ENCODE measurements at regions not wholly inside any gene's neighbourhood (a gene's known extent, or its start where the extent isn't known, plus 50 kb on each side); places are given as distances from the start of the nearest gene placed in this dataset.
"Not testable (repeated sequence)": the region's sequence is repeated elsewhere in the genome, so short reads cannot be mapped to it uniquely, and the experiment has no call there.

GRCh38 chr1:148432318-148432717 lies 50.8 kb downstream of the PPIAL4G start:
- H4K20me1 ChIP-seq (ENCODE audit: control insufficient read depth, extremely low read depth, insufficient read depth, low read length); H3K9ac ChIP-seq (ENCODE audit: insufficient read depth, low read length); H3K36me3 ChIP-seq (ENCODE audit: control insufficient read depth, insufficient read depth, low read length); H3K4me1 ChIP-seq (ENCODE audit: control insufficient read depth, extremely low read depth, insufficient read depth, low read length); H2AFZ ChIP-seq (ENCODE audit: low read length); H3K9me3 ChIP-seq (ENCODE audit: control insufficient read depth, insufficient read depth, low read depth, low read length); H3K27me3 ChIP-seq (ENCODE audit: control insufficient read depth, insufficient read depth, low read length); H3K4me3 ChIP-seq (replicated peaks in 1 of 4; ENCODE audit: control extremely low read depth in 1 of 4, insufficient read depth in 1 of 4, low read depth in 3 of 4, low read length in 4 of 4); H3K4me2 ChIP-seq (ENCODE audit: extremely low read depth, insufficient read depth, low read length); DNase-seq (ENCODE audit: low read depth in 2 of 2); H3K79me2 ChIP-seq (ENCODE audit: control insufficient read depth, insufficient read depth, low read length); H3K27ac ChIP-seq (ENCODE audit: insufficient read depth, low read length): not testable (repeated sequence)

- not testable (repeated sequence) for H3K9me3 ChIP-seq (ENCODE audit: control insufficient read depth, insufficient read depth, low read depth, low read length); H2AFZ ChIP-seq (ENCODE audit: low read length); H3K4me2 ChIP-seq (ENCODE audit: extremely low read depth, insufficient read depth, low read length); DNase-seq (ENCODE audit: low read depth in 2 of 2); H3K79me2 ChIP-seq (ENCODE audit: control insufficient read depth, insufficient read depth, low read length); H3K27ac ChIP-seq (ENCODE audit: insufficient read depth, low read length); H3K36me3 ChIP-seq (ENCODE audit: control insufficient read depth, insufficient read depth, low read length); H3K4me3 ChIP-seq (replicated peaks in 1 of 4; ENCODE audit: control extremely low read depth in 1 of 4, insufficient read depth in 1 of 4, low read depth in 3 of 4, low read length in 4 of 4); H3K27me3 ChIP-seq (ENCODE audit: control insufficient read depth, insufficient read depth, low read length); H3K9ac ChIP-seq (ENCODE audit: insufficient read depth, low read length); H3K4me1 ChIP-seq (ENCODE audit: control insufficient read depth, extremely low read depth, insufficient read depth, low read length); H4K20me1 ChIP-seq (ENCODE audit: control insufficient read depth, extremely low read depth, insufficient read depth, low read length)
Observed at GRCh38 chr1:148429856-148430255, 53.2 kb downstream of the PPIAL4G start.

DNA sequence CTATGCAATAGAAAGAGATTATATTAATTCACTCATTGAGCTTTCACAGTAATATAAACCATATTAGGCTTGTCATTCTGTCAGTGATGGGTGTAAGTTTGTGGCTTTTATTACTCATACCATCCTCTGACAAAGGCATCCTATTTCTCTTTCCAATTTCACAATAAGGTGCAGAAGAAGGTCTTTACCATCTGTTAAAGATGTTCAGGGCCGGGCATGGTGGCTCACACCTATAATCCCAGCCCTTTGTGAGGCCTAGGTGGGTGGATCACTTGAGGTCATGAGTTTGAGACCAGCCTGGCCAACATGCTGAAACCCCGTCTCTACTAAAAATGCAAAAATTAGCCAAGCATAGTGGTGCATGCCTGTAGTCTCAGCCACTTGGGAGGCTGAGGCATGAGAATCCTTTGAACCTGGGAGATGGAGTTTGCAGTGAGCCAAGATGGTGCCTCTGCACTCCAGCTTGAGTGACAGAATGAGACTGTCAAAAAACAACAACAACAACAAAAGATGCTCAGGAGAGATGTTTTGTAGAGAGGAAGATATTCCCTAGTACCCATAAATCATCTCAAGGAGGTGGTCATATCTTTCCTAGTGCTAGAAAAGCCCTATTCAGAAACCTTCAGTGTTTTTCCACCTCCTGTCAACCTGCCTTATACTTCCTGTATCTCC lies 56.0 kb downstream of the PPIAL4G start:
- H3K4me2 ChIP-seq (ENCODE audit: extremely low read depth, insufficient read depth, low read length); H4K20me1 ChIP-seq (ENCODE audit: control insufficient read depth, extremely low read depth, insufficient read depth, low read length); H3K9me3 ChIP-seq (ENCODE audit: control insufficient read depth, insufficient read depth, low read depth, low read length); H3K27me3 ChIP-seq (ENCODE audit: control insufficient read depth, insufficient read depth, low read length); H3K4me3 ChIP-seq (replicated peaks in 1 of 4; ENCODE audit: control extremely low read depth in 1 of 4, insufficient read depth in 1 of 4, low read depth in 3 of 4, low read length in 4 of 4); H3K9ac ChIP-seq (ENCODE audit: insufficient read depth, low read length); H3K4me1 ChIP-seq (ENCODE audit: control insufficient read depth, extremely low read depth, insufficient read depth, low read length); H2AFZ ChIP-seq (ENCODE audit: low read length); H3K27ac ChIP-seq (ENCODE audit: insufficient read depth, low read length); H3K36me3 ChIP-seq (ENCODE audit: control insufficient read depth, insufficient read depth, low read length); H3K79me2 ChIP-seq (ENCODE audit: control insufficient read depth, insufficient read depth, low read length): not testable (repeated sequence)
- peak; percentile 30 to 36 for DNase-seq (ENCODE audit: low read depth in 2 of 2)

DNA sequence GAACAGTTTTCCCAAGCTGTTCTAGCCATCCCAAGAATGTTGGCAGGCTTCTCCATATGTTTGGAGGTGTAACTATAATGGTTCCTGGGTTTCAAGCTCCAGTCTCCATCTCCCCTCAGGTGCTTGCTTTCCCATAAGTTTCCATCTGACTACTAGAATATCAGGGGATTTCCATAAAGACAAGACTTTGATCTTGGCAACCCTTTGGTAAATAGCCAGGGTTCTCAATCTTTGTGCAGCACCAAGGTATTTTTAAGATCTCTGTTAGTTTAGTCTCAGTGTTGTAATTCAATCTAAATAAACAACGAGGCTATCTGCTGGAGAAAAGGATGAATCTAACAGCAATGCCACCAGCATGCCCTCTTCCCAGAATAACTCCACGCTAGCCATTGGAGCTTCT lies 56.7 kb downstream of the PPIAL4G start:
- not testable (repeated sequence) for H2AFZ ChIP-seq (ENCODE audit: low read length); DNase-seq (ENCODE audit: low read depth in 2 of 2); H3K27ac ChIP-seq (ENCODE audit: insufficient read depth, low read length); H3K4me1 ChIP-seq (ENCODE audit: control insufficient read depth, extremely low read depth, insufficient read depth, low read length); H3K4me2 ChIP-seq (ENCODE audit: extremely low read depth, insufficient read depth, low read length); H3K9ac ChIP-seq (ENCODE audit: insufficient read depth, low read length); H4K20me1 ChIP-seq (ENCODE audit: control insufficient read depth, extremely low read depth, insufficient read depth, low read length); H3K79me2 ChIP-seq (ENCODE audit: control insufficient read depth, insufficient read depth, low read length); H3K9me3 ChIP-seq (ENCODE audit: control insufficient read depth, insufficient read depth, low read depth, low read length); H3K4me3 ChIP-seq (replicated peaks in 1 of 4; ENCODE audit: control extremely low read depth in 1 of 4, insufficient read depth in 1 of 4, low read depth in 3 of 4, low read length in 4 of 4); H3K36me3 ChIP-seq (ENCODE audit: control insufficient read depth, insufficient read depth, low read length); H3K27me3 ChIP-seq (ENCODE audit: control insufficient read depth, insufficient read depth, low read length)

- not testable (repeated sequence) for H3K4me1 ChIP-seq (ENCODE audit: control insufficient read depth, extremely low read depth, insufficient read depth, low read length); H3K27ac ChIP-seq (ENCODE audit: insufficient read depth, low read length); H3K4me3 ChIP-seq (replicated peaks in 1 of 4; ENCODE audit: control extremely low read depth in 1 of 4, insufficient read depth in 1 of 4, low read depth in 3 of 4, low read length in 4 of 4); H3K9me3 ChIP-seq (ENCODE audit: control insufficient read depth, insufficient read depth, low read depth, low read length); H3K36me3 ChIP-seq (ENCODE audit: control insufficient read depth, insufficient read depth, low read length); H2AFZ ChIP-seq (ENCODE audit: low read length); H3K4me2 ChIP-seq (ENCODE audit: extremely low read depth, insufficient read depth, low read length); H3K79me2 ChIP-seq (ENCODE audit: control insufficient read depth, insufficient read depth, low read length); H3K27me3 ChIP-seq (ENCODE audit: control insufficient read depth, insufficient read depth, low read length); H3K9ac ChIP-seq (ENCODE audit: insufficient read depth, low read length); H4K20me1 ChIP-seq (ENCODE audit: control insufficient read depth, extremely low read depth, insufficient read depth, low read length)
- DNase-seq (ENCODE audit: low read depth in 2 of 2) = peak; percentile 68 to 73
Observed at GRCh38 chr1:148424143-148425003, 58.7 kb downstream of the PPIAL4G start.

DNA sequence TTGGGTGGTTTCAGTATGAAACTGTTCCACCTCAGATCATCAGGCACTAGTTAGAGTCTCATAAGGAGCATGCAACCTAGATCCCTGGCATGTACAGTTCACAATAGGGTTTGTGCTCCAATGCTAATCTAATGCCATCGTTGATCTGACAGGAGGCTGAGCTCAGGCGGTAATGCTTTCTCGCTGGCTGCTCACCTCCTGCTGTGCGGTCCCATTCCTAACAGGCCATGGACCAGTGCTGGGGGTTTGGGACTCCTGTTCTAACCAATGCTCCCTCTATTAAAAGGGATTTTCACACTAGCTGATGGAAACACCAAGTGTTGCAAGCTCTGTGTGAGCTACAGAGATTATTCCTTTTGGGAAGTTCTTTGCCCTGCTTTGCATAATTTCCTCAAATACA lies 60.2 kb downstream of the PPIAL4G start:
- not testable (repeated sequence) for DNase-seq (ENCODE audit: low read depth in 2 of 2); H3K27me3 ChIP-seq (ENCODE audit: control insufficient read depth, insufficient read depth, low read length); H4K20me1 ChIP-seq (ENCODE audit: control insufficient read depth, extremely low read depth, insufficient read depth, low read length); H3K4me3 ChIP-seq (replicated peaks in 1 of 4; ENCODE audit: control extremely low read depth in 1 of 4, insufficient read depth in 1 of 4, low read depth in 3 of 4, low read length in 4 of 4); H2AFZ ChIP-seq (ENCODE audit: low read length); H3K79me2 ChIP-seq (ENCODE audit: control insufficient read depth, insufficient read depth, low read length); H3K27ac ChIP-seq (ENCODE audit: insufficient read depth, low read length); H3K9ac ChIP-seq (ENCODE audit: insufficient read depth, low read length); H3K4me2 ChIP-seq (ENCODE audit: extremely low read depth, insufficient read depth, low read length); H3K9me3 ChIP-seq (ENCODE audit: control insufficient read depth, insufficient read depth, low read depth, low read length); H3K4me1 ChIP-seq (ENCODE audit: control insufficient read depth, extremely low read depth, insufficient read depth, low read length); H3K36me3 ChIP-seq (ENCODE audit: control insufficient read depth, insufficient read depth, low read length)
